Left lung (tissue), 4 donors: ENCODE measurements at regions not wholly inside any gene's neighbourhood (a gene's known extent, or its start where the extent isn't known, plus 50 kb on each side); places are given as distances from the start of the nearest gene placed in this dataset.

Source experiments
- ATAC-seq: fragments of 200-7000 bp; cut with Tn5 transposase; one replicate; pipeline ENCODE4 v1.9.1; 2020; ENCODE audit warnings: moderate library complexity
- DNase-seq, 4 donors: peaks; one replicate each; pipeline ENCODE4 v3.0.0-alpha.2; 2013 to 2020
- H3K27ac ChIP-seq, 2 donors: fragments of 200-600 bp; sonication (generic) in 1 of 2; one replicate each; pipeline versions ENCODE4 v1.5.0 to v1.8.0; 2020 to 2021
- H3K27me3 ChIP-seq, 2 donors: fragments of 200-600 bp; sonication (generic) in 1 of 2; one replicate each; pipeline versions ENCODE4 v1.5.0 to v1.8.0; 2020 to 2021
- H3K36me3 ChIP-seq, 2 donors: fragments of 200-600 bp; sonication (generic) in 1 of 2; one replicate each; pipeline versions ENCODE4 v1.5.0 to v1.8.0; 2020 to 2021
- H3K4me1 ChIP-seq, 2 donors: fragments of 200-600 bp; one replicate each; pipeline ENCODE4 v1.8.0; 2021
- H3K4me3 ChIP-seq, 2 donors: fragments of 200-600 bp; sonication (generic) in 1 of 2; one replicate each; pipeline versions ENCODE4 v1.5.0 to v1.8.0; 2020 to 2021; ENCODE audit warnings: mild to moderate bottlenecking in 1 of 2
- H3K9me3 ChIP-seq, 2 donors: fragments of 200-600 bp; sonication (generic) in 1 of 2; one replicate each; pipeline versions ENCODE4 v1.5.0 to v1.8.0; 2020 to 2021
- intact Hi-C, 2 donors: fragments of 100-400 bp; cut with DNase I; formaldehyde crosslinking; loops; one replicate each; pipeline versions ENCODE4 v1.11.2 to v1.14.2; 2022
- TF ChIP-seq, protein P1 (sequence below), 2 donors: fragments of 200-600 bp; sonication (generic) in 1 of 2; IDR thresholded peaks; one replicate each; pipeline versions ENCODE4 v1.5.0 to v1.8.0; 2021; ENCODE audit warnings: antibody characterized with exemption in 2 of 2
- donor health status: DM: no; HTN: yes; CAD: no.
- donor health status: DM: no; HTN: no; CAD: no.

DNA sequence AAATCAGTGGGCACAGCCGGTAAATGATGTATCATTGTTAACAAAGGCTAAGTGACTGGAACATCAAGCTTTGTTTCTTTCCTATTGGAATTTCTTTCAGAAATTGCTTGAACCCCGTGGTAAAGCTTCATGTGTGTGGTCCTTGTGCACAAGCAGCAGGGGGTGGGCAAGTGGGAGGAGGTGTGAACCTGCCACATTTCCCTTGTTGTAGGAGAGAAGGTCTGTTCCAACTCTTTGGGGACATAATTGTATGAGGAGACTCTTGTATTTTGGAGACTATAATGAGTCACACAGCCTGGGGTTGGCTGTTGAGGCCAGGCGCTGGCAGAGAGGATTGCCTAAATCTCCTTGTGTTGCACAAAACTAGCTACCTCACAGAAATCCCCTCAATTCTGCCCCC is 620.5 kb downstream of the IRX1 start:
- intact Hi-C loops = no loop called here
- H3K36me3 ChIP-seq = no peaks in the 10 kb centered on the region
- H3K4me3 ChIP-seq = no peak overlapping the region
- H3K4me1 ChIP-seq = no peaks in the 10 kb centered on the region
- H3K27me3 ChIP-seq = no peaks in the 10 kb centered on the region
- H3K27ac ChIP-seq = no peak overlapping the region
- peaks cover 0 to 2% of the 10 kb centered on the region in 2 donors for H3K9me3 ChIP-seq
- TF ChIP-seq, protein P1, sequence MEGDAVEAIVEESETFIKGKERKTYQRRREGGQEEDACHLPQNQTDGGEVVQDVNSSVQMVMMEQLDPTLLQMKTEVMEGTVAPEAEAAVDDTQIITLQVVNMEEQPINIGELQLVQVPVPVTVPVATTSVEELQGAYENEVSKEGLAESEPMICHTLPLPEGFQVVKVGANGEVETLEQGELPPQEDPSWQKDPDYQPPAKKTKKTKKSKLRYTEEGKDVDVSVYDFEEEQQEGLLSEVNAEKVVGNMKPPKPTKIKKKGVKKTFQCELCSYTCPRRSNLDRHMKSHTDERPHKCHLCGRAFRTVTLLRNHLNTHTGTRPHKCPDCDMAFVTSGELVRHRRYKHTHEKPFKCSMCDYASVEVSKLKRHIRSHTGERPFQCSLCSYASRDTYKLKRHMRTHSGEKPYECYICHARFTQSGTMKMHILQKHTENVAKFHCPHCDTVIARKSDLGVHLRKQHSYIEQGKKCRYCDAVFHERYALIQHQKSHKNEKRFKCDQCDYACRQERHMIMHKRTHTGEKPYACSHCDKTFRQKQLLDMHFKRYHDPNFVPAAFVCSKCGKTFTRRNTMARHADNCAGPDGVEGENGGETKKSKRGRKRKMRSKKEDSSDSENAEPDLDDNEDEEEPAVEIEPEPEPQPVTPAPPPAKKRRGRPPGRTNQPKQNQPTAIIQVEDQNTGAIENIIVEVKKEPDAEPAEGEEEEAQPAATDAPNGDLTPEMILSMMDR (IDR thresholded peaks at IDR 0.05) = no peak
- DNase-seq (no peak), ATAC-seq (no peak)

DNA sequence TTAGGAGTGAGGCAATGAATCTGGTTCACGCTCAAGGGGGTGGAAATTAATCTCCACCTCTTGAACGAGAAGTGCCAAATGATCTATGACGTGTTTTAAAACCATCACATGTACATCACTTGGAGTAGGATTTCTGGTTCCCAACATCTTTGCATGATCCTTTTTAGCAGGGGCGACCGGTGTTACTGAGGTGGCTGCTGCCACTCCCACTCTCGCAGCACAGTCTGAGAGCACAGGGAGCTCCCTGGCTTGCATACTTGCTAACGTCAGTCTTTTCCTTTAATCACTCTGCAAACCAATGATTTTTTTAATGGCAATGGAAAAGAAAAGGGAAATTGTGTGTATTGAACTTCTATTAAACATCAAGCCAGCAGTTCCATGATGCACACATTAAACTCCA is 624.4 kb downstream of the IRX1 start:
- DNase-seq (no peak), ATAC-seq (no peak)
- no peak overlapping the region for H3K4me3 ChIP-seq
- TF ChIP-seq, protein P1 (IDR thresholded peaks at IDR 0.05) = no peak
- no peaks in the 10 kb centered on the region for H3K4me1 ChIP-seq
- intact Hi-C loops = no loop called here
- no peaks in the 10 kb centered on the region for H3K36me3 ChIP-seq
- H3K27me3 ChIP-seq = no peaks in the 10 kb centered on the region
- no peak overlapping the region for H3K27ac ChIP-seq
- peaks cover 0 to 4% of the 10 kb centered on the region in 2 donors for H3K9me3 ChIP-seq

DNA sequence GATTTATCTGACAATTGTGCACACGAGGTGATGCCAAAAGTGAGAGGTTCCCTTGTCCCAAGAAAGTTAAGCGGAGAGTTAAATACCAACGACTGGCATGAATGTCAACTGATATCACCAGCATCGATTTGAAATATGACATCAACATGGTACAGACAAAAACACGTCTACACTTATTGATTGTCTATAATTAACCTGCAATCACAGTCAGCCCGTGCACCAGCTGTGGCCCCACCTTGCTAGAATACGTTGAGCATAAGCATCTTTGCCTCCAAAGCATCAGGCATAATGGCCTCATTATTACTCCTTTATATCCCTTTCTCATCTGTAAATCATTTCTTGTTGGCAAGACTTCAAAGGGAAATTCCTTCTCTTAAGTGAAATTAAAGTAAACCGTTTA is 625.4 kb downstream of the IRX1 start:
- TF ChIP-seq, protein P1 (IDR thresholded peaks at IDR 0.05) = no peak

DNA sequence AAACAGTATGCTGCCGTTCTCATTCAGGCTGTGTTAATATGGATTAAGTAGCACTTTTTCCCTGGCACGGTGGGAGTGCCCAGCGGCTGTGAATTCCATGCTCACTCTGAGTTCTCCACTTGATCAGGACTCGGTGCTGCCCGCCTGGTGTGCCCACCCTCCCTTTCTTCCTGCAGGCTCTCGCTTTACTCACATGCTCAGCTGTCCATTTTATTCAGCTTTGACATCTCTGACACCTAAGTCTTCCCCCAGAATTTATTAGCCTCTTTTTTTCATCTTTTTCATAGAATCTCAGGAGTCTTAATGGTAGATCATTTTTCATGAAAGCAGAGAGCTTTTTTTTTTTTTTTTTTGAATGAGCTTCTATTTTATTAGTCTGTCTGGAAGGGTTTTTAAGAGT is 626.5 kb downstream of the IRX1 start:
- Histone ChIP-seq H3K27me3 (no peaks in the 10 kb centered on the region), H3K9me3 (peaks cover 0 to 4% of the 10 kb centered on the region in 2 donors), H3K4me3 (no peak overlapping the region), H3K4me1 (no peaks in the 10 kb centered on the region), H3K36me3 (no peaks in the 10 kb centered on the region), H3K27ac (no peak overlapping the region)
- intact Hi-C loops = no loop called here
- DNase-seq (no peak), ATAC-seq (no peak)
- TF ChIP-seq, protein P1 (IDR thresholded peaks at IDR 0.05) = no peak

More for the DNA sequence above, 625.4 kb downstream of the IRX1 start:
- ATAC-seq = no peak
- H3K9me3 ChIP-seq = peaks cover 0 to 4% of the 10 kb centered on the region in 2 donors
- intact Hi-C loops = no loop called here
- no peaks in the 10 kb centered on the region for H3K4me1 ChIP-seq
- H3K4me3 ChIP-seq = no peak overlapping the region
- no peaks in the 10 kb centered on the region for H3K27me3 ChIP-seq
- no peak for DNase-seq
- no peak overlapping the region for H3K27ac ChIP-seq
- no peaks in the 10 kb centered on the region for H3K36me3 ChIP-seq

DNA sequence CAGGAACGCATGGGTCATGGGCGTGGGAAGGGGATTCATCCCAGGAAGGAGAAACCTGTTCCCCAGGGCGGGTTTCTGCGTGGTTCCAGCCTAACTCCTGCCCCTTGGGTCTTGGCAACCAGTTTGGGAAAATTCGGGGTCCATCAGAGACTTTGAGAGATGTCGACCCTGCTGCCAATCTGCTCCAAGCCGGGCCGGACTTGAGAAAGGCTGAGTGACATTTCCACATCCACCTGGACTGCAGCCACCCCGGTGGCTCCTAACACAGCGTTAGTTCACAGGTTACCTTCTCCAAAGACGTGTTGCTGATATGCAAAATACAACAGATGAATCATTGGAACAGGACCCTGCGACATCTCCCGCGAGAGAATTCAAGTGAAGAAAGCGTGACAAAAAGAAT is 627.2 kb downstream of the IRX1 start:
- Histone ChIP-seq H3K9me3 (peaks cover 0 to 4% of the 10 kb centered on the region in 2 donors), H3K27ac (no peak overlapping the region), H3K4me1 (no peaks in the 10 kb centered on the region), H3K36me3 (no peaks in the 10 kb centered on the region), H3K4me3 (no peak overlapping the region), H3K27me3 (no peaks in the 10 kb centered on the region)
- peak in 1 of 4 donors; percentile 43 for DNase-seq
- intact Hi-C loops = no loop called here
- no peak for ATAC-seq
- TF ChIP-seq, protein P1 (IDR thresholded peaks at IDR 0.05) = no peak
